H9 (cell line): ENCODE measurements at regions not wholly inside any gene's neighbourhood (a gene's known extent, or its start where the extent isn't known, plus 50 kb on each side); places are given as distances from the start of the nearest gene placed in this dataset.

Source experiments
- DNase-seq: peaks from one replicate; pipeline ENCODE4 v3.0.0-alpha.2; 2017
- H2AFZ ChIP-seq: one replicate; pipeline ENCODE4 v1.6.1; 2013; ENCODE audit warnings: mild to moderate bottlenecking, low read length, control low read depth, moderate library complexity
- H2AK5ac ChIP-seq: 2 replicates; pipeline ENCODE4 v1.6.1; 2013; ENCODE audit warnings: low read length, control low read depth, mixed read lengths; ENCODE audit not compliant: insufficient read length
- H2BK120ac ChIP-seq: one replicate; pipeline ENCODE4 v1.6.1; 2013; ENCODE audit warnings: low read depth, mild to moderate bottlenecking, low read length, control low read depth, inconsistent platforms; ENCODE audit not compliant: poor library complexity, severe bottlenecking
- H2BK12ac ChIP-seq: 2 replicates; pipeline ENCODE4 v1.6.1; 2013; ENCODE audit warnings: low read length, control low read depth, mixed read lengths, low read depth; ENCODE audit not compliant: insufficient read length
- H2BK15ac ChIP-seq: 2 replicates; pipeline ENCODE4 v1.6.1; 2013; ENCODE audit warnings: low read depth, low read length, control low read depth
- H2BK20ac ChIP-seq: one replicate; pipeline ENCODE4 v1.6.1; 2013; ENCODE audit warnings: low read depth, mild to moderate bottlenecking, low read length, control low read depth, inconsistent platforms; ENCODE audit not compliant: poor library complexity, severe bottlenecking
- H2BK5ac ChIP-seq: 2 replicates; pipeline ENCODE4 v1.6.1; 2013; ENCODE audit warnings: low read length, control low read depth, mixed read lengths; ENCODE audit not compliant: insufficient read length
- H3K14ac ChIP-seq: 2 replicates; pipeline ENCODE4 v1.6.1; 2013; ENCODE audit warnings: low read length, control low read depth; ENCODE audit not compliant: insufficient read depth
- H3K18ac ChIP-seq: 2 replicates; pipeline ENCODE4 v1.6.1; 2013; ENCODE audit warnings: low read depth, mild to moderate bottlenecking, mixed read lengths, low read length, control low read depth; ENCODE audit not compliant: insufficient read length
- H3K23ac ChIP-seq: 2 replicates; pipeline ENCODE4 v1.6.1; 2013; ENCODE audit warnings: low read length, control low read depth, mixed read lengths, low read depth; ENCODE audit not compliant: insufficient read length
- H3K23me2 ChIP-seq: 2 replicates; pipeline ENCODE4 v1.6.1; 2013; ENCODE audit warnings: low read depth, mild to moderate bottlenecking, mixed read lengths, low read length, control low read depth; ENCODE audit not compliant: insufficient read length, poor library complexity, severe bottlenecking
- H3K27ac ChIP-seq: 2 replicates; pipeline ENCODE4 v1.5.1; 2013; ENCODE audit warnings: low read length, control low read depth, mixed read lengths, low read depth; ENCODE audit not compliant: insufficient read length
- H3K27me3 ChIP-seq: 2 replicates; pipeline ENCODE4 v1.6.1; 2013; ENCODE audit warnings: low read length, control low read depth, inconsistent platforms; ENCODE audit not compliant: insufficient read depth
- H3K4ac ChIP-seq: 2 replicates; pipeline ENCODE4 v1.6.1; 2013; ENCODE audit warnings: low read depth, mild to moderate bottlenecking, control low read depth, inconsistent platforms, low read length, moderate library complexity
- H3K4me1 ChIP-seq: 2 replicates; pipeline ENCODE4 v1.6.1; 2013; ENCODE audit warnings: low read length, control low read depth, inconsistent platforms; ENCODE audit not compliant: insufficient read depth
- H3K4me2 ChIP-seq: 2 replicates; pipeline ENCODE4 v1.6.1; 2013; ENCODE audit warnings: low read length, control low read depth, mixed read lengths; ENCODE audit not compliant: insufficient read length, insufficient read depth
- H3K56ac ChIP-seq: 2 replicates; pipeline ENCODE4 v1.6.1; 2013; ENCODE audit warnings: low read depth, mild to moderate bottlenecking, mixed read lengths, low read length, control low read depth; ENCODE audit not compliant: insufficient read length
- H3K79me1 ChIP-seq: 2 replicates; pipeline ENCODE4 v1.6.1; 2013; ENCODE audit warnings: low read depth, mild to moderate bottlenecking, moderate library complexity, low read length, control low read depth, inconsistent platforms; ENCODE audit not compliant: insufficient read depth, poor library complexity, severe bottlenecking
- H3K79me2 ChIP-seq: 2 replicates; pipeline ENCODE4 v1.6.1; 2013; ENCODE audit warnings: low read length, control low read depth, inconsistent platforms; ENCODE audit not compliant: insufficient read depth
- H3K9ac ChIP-seq: 2 replicates; pipeline ENCODE4 v1.6.1; 2013; ENCODE audit warnings: low read length, control low read depth, mixed read lengths; ENCODE audit not compliant: insufficient read length; ENCODE audit errors: extremely low read depth
- H3K9me3 ChIP-seq: one replicate; pipeline ENCODE4 v1.6.1; 2013; ENCODE audit warnings: low read depth, low read length, inconsistent platforms; ENCODE audit not compliant: control insufficient read depth
- H3T11ph ChIP-seq: one replicate; pipeline ENCODE4 v1.6.1; 2013; ENCODE audit warnings: mild to moderate bottlenecking, low read length, control low read depth, inconsistent platforms
- H4K20me1 ChIP-seq: one replicate; pipeline ENCODE4 v1.6.1; 2013; ENCODE audit not compliant: control insufficient read depth, insufficient read length, insufficient read depth
- H4K5ac ChIP-seq: 2 replicates; pipeline ENCODE4 v1.6.1; 2013; ENCODE audit warnings: low read depth, mild to moderate bottlenecking, mixed read lengths, low read length, control low read depth; ENCODE audit not compliant: insufficient read length
- H4K8ac ChIP-seq: replicated peaks from 2 replicates; pipeline ENCODE4 v1.6.1; 2013; ENCODE audit warnings: low read length, control low read depth, mixed read lengths, low read depth; ENCODE audit not compliant: insufficient read length
- H4K91ac ChIP-seq: 2 replicates; pipeline ENCODE4 v1.6.1; 2013; ENCODE audit warnings: low read depth, mild to moderate bottlenecking, moderate library complexity, mixed read lengths, low read length, control low read depth; ENCODE audit not compliant: insufficient read length
- H3K27ac Mint-ChIP-seq, 3 experiments: 2 replicates in 2 of 3; 3 replicates in 1 of 3; pipeline ENCODE4 v1.8.0; 2020 to 2021; ENCODE audit warnings: mixed read lengths in 3 of 3, mild to moderate bottlenecking in 1 of 3, moderate library complexity in 1 of 3
- H3K27me3 Mint-ChIP-seq: 2 replicates; pipeline ENCODE4 v1.8.0; 2021; ENCODE audit warnings: low read depth, mild to moderate bottlenecking, moderate library complexity, mixed read lengths
- H3K36me3 Mint-ChIP-seq, 3 experiments: 2 replicates in 2 of 3; 3 replicates in 1 of 3; pipeline ENCODE4 v1.8.0; 2020 to 2021; ENCODE audit warnings: low read depth in 3 of 3, mixed read lengths in 3 of 3; ENCODE audit not compliant: insufficient read depth in 1 of 3
- H3K4me1 Mint-ChIP-seq, 2 experiments: 2 replicates each; pipeline ENCODE4 v1.8.0; 2020; ENCODE audit warnings: mixed read lengths in 2 of 2
- H3K4me3 Mint-ChIP-seq, 2 experiments: 2 replicates in 1 of 2; 3 replicates in 1 of 2; pipeline ENCODE4 v1.8.0; 2020 to 2021; ENCODE audit warnings: mild to moderate bottlenecking in 2 of 2, mixed read lengths in 2 of 2, moderate library complexity in 1 of 2
- H3K9me3 Mint-ChIP-seq, 2 experiments: 2 replicates in 1 of 2; 3 replicates in 1 of 2; pipeline ENCODE4 v1.8.0; 2020; ENCODE audit warnings: mild to moderate bottlenecking in 2 of 2, mixed read lengths in 2 of 2, moderate library complexity in 1 of 2
- CTCF ChIP-seq: fragments of 200-600 bp; sonication (generic); conservative IDR thresholded peaks from 3 replicates; pipeline ENCODE4 v1.8.0; 2021; ENCODE audit warnings: antibody characterized with exemption, mild to moderate bottlenecking
- WGBS: extraction: QIAGEN DNeasy Blood & Tissue Kit; methylation state at CpG from one replicate; pipeline ENCODE4 v1.1.7; 2013; ENCODE audit warnings: missing lambda C conversion rate, low lambda C conversion rate, mixed read lengths; ENCODE audit not compliant: insufficient read length; ENCODE audit errors: extremely low coverage; 5-methylcytosine and 5-hydroxymethylcytosine counted together

GRCh38 chr10:60704471-60704870 is 73.8 kb upstream of the CDK1 start:
- Histone ChIP-seq H2BK120ac (no peak overlapping the region), H3K56ac (no peak overlapping the region), H3K4me1 (no peaks in the 10 kb centered on the region), H3K23ac (no peak overlapping the region), H3T11ph (no peak overlapping the region), H2BK5ac (no peak overlapping the region), H4K5ac (no peak overlapping the region), H3K14ac (no peak overlapping the region), H2AFZ (no peak overlapping the region), H2AK5ac (no peak overlapping the region), H2BK20ac (no peak overlapping the region), H4K8ac (no peak overlapping the region), H2BK15ac (no peak overlapping the region), H2BK12ac (no peak overlapping the region), H4K20me1 (no peaks in the 10 kb centered on the region), H3K27ac (no peak overlapping the region), H3K18ac (no peak overlapping the region), H3K9ac (no peak overlapping the region), H3K23me2 (no peaks in the 10 kb centered on the region), H3K4ac (no peak overlapping the region), H4K91ac (no peak overlapping the region), H3K79me2 (no peaks in the 10 kb centered on the region), H3K27me3 (no peaks in the 10 kb centered on the region), H3K9me3 (no peaks in the 10 kb centered on the region), H3K79me1 (no peaks in the 10 kb centered on the region), H3K4me2 (no peak overlapping the region)
- Mint-ChIP-seq H3K27ac (no peak overlapping the region), H3K9me3 (peaks cover 7 to 12% of the 10 kb centered on the region in 2 experiments), H3K4me3 (no peak overlapping the region), H3K4me1 (peaks cover 7 to 14% of the 10 kb centered on the region in 2 experiments), H3K27me3 (no peaks in the 10 kb centered on the region), H3K36me3 (peaks cover 8 to 18% (median 8%) of the 10 kb centered on the region in 3 experiments)
- DNase-seq = no peak
- WGBS = no CpG with 5 or more reads among the region's 3 CpGs
- TF ChIP-seq CTCF = no peak
